GM18873 (cell line): ENCODE measurements at regions not wholly inside any gene's neighbourhood (a gene's known extent, or its start where the extent isn't known, plus 50 kb on each side); places are given as distances from the start of the nearest gene placed in this dataset.

Experiments
- ATAC-seq: cut with Tn5 transposase; IDR thresholded peaks from one replicate; pipeline ENCODE4 v1.9.1; 2021; ENCODE audit warnings: mild to moderate bottlenecking, moderate library complexity, moderate number of reproducible peaks; ENCODE audit not compliant: unreplicated experiment, low FRiP score

- ATAC-seq, result no peak
Observed at GRCh38 chr10:89097226-89097625, 106.6 kb downstream of the FAS start.

GRCh38 chr10:89095701-89096391, 105.2 kb downstream of the FAS start:
- ATAC-seq, result no peak

DNA sequence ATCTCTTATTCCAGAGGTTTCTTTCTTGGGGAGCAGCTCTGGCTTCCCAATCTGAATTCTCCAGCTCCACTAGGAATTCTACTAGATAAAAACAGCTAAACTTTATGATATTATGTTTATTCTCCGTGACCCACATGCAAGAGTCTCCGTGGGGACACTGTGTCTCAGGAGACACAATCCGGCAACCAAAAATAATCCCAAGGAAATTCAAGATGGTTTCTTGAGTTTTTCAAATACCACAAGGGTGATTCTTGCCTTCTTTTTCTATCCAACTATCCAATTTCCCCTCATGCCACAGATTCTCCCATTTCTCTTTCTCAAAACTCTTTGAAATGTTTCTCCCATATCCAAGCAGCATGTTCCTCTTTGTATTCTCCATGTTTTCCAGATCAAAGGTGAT, 103.1 kb downstream of the FAS start:
- ATAC-seq, result no peak

GRCh38 chr10:89092981-89093380, 102.4 kb downstream of the FAS start:
- ATAC-seq, result no peak

DNA sequence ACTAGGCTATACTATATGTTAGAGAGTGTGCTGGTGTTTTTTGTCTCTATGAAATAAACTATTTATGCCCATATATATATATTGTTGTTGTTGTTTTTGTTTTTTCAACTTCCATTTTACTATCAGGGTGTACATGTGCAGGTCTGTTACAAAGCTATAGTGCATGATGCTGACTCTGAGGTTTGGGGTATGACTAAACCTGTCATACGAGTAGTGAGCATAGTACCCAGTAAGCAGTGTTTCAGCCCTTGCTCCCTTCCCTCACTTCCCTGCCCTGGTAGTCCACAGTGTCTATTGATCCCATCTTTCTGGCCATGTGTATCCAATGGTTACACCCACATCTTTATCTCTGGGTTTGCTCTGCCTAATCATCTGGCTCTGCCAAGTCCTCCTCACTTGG, 101.8 kb downstream of the FAS start:
- no peak for ATAC-seq

GRCh38 chr10:89091496-89091895, 100.9 kb downstream of the FAS start:
- ATAC-seq, result no peak

GRCh38 chr10:89090756-89091445, 100.3 kb downstream of the FAS start:
- ATAC-seq, result no peak

DNA sequence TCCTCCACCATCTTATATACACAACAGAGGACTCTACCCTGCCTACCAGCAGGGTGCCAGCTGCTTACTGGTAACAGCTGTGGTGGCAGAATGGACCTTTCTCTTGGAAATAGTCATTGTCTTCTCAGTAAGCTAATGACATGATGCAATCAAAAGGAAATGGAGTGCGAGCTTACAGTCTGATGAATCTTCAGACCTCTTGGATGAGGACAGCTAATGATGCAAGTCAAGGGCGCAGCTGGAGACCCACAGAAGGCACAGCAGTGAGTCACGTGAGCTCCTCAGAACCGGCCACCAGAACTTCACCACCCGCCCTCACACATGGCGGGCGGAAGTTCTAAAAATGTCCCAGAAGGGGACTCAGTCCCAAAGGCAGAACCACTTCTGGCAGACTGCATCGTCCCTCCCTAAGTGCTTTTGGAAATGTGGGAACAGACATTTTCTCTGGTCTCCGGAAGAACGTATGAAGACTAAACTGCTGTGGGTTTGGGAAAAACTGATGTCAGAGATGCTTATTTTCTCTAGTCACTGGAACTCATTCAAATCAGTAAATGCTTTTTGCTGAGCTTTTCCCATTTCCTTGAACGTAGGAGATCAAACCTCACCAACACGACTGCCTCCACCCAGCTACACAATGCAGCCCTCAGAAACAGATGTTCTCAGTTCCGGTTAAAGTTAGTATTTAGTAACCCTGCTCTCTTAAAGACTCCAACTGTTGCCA, 96.4 kb downstream of the FAS start:
- no peak for ATAC-seq

- no peak for ATAC-seq
Observed at GRCh38 chr10:89085153-89085552, 94.6 kb downstream of the FAS start.

GRCh38 chr10:89082086-89082485, 91.5 kb downstream of the FAS start:
- no peak for ATAC-seq

- no peak for ATAC-seq
Observed at GRCh38 chr10:89080660-89081059, 90.1 kb downstream of the FAS start.

- ATAC-seq, result no peak
Observed at GRCh38 chr10:89079961-89080360, 89.4 kb downstream of the FAS start.

DNA sequence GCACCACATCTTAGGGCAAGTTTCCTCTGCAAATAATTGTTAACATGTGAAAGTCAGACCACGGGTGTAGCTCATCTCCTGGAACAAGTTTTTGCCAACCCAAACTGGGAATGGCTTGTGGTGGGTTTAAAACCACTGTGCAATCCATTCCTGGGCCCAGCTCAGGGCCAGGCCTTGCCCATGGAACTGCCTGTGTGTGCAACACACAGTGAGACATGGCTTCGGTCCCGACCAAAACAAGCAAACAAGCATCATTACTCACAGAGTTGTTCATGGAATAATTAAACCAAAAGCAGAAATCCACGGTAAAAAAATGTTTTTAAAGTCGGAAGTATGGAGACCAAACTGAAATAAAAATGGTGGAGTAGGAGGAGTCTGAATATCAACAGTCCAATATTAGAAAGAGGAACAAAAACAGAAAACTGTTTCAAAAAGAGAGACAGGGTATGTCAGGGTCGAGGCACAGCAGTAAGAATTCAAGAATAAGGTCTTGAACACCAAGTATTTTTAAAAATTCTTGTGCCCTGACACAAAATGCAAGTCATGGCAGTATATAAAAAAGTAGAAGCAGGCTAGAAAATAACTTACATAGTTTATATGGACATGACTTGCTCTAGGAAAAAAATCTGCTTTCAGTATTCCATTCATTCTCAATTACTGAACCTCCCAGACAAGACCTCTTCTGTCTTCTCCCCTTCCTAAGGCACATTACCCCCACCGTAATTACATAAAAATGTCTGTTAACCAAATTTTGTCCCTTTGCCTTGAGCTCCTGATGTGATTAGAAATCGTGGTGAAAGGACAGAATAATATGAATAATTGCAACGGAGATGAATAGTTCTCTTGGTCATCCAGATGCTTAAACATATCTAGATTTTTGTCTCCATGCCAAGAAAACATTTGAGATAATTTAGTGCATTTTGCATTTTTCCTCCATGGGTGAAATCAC, 88.4 kb downstream of the FAS start:
- no peak for ATAC-seq

GRCh38 chr10:89076120-89076519, 85.5 kb downstream of the FAS start:
- ATAC-seq, result no peak

DNA sequence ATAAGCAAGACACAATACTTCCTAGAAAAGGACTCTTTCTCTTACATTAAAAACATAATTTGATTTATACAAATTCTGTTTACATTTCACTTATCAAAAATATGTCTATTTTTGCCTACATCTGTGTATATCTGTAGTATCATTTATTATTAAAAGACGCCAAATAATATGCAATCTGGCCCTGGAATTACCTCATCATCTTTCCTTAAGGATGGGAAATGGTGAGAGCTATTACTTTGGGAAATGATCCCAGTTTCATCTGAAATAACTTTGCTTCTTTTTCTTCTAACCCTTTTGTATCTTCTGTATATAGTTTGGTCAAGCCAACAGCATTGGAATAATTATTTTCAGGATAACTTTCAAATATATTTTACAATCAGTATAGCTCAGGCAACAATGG, 85.0 kb downstream of the FAS start:
- no peak for ATAC-seq

DNA sequence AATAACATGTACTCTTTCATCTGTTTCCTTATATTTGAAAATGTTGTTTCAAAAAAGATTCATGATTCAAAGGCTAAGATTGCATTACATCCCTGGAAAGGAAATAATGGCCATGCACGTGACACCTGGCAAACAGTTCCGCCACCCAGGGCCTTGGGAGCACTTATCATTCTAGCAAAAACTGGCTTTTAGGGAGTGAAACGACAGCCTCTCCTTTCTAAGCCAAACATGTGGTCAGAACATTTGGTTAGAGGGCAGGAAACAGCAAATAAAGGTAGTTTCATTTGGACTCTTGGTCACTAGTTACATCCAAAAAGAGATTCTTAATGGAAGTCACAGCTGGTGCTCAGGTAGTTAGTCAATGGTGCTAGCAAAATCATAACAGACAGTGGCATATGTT, 83.5 kb downstream of the FAS start:
- ATAC-seq, result no peak

DNA sequence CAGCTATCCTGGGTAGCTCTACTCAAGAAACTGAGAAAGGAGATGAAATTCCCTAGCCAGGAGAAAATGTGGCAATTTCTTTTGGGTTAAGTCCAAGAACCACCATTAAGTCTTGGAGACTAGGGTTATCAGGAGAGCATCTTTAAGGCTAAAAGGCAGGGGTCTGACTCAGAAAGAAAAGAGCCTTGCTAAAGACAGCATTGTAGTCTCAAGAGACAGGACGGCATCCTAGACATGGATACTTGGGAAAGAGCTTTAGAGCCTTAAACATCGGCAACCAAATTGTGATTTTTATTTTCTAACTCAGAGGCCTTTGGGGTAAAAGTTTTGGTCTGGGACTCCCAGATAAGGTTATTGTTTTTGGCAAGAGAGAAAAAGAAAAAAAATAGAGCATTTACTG, 83.1 kb downstream of the FAS start:
- ATAC-seq, result no peak

GRCh38 chr10:89069589-89069988, 79.0 kb downstream of the FAS start:
- no peak for ATAC-seq
